ENCODE measurements at regions not wholly inside any gene's neighbourhood (a gene's known extent, or its start where the extent isn't known, plus 50 kb on each side); places are given as distances from the start of the nearest gene placed in this dataset.

DNA sequence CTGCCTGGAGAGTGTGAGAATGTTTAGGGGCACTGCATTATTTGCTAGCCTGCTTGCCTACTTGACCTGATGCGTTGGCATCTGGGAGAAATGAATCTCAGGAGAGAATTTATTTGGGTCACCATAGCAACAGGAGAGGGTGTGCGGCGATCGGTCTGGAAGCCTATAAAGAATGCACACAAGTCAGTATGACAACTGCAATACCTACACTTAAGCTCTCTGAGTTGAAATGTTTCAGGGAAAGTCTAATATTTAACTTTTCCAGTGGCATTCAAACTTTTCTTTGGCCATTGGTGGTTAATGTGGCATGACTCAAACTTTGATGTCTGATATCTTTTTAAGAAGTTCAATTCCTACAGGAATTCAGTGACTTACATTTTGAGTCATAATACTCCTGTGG is 205.1 kb downstream of the NEDD1 start:
- Histone ChIP-seq H3K9me3 (ENCODE audit: low read length) (no peaks in the 10 kb centered on the region), H2AFZ (ENCODE audit: low read depth, low read length) (no peak overlapping the region), H3K27me3 (ENCODE audit: insufficient read depth, low read depth, low read length) (no peaks in the 10 kb centered on the region), H3F3A (ENCODE audit: insufficient read depth, low read length, poor library complexity, severe bottlenecking) (no peaks in the 10 kb centered on the region), H3K36me3 (ENCODE audit: insufficient read depth, low read length) (no peaks in the 10 kb centered on the region), H3K4me2 (ENCODE audit: low read length) (no peak overlapping the region), H3K4me3 (ENCODE audit: low read length) (no peak overlapping the region), H3K9ac (ENCODE audit: low read length) (no peak overlapping the region), H3K27ac (ENCODE audit: low read length) (no peak overlapping the region), H3K9me2 (ENCODE audit: insufficient read depth, low read length) (no peaks in the 10 kb centered on the region), H3K79me2 (replicated peaks; ENCODE audit: insufficient read depth, low read length) (no peaks in the 10 kb centered on the region), H4K20me1 (ENCODE audit: insufficient read depth) (no peaks in the 10 kb centered on the region)
- no peak for TF ChIP-seq RAD21 (conservative IDR thresholded peaks at IDR 0.05)
- no peak for TF ChIP-seq EP300 (conservative IDR thresholded peaks at IDR 0.05; ENCODE audit: poor library complexity, severe bottlenecking)
- TF ChIP-seq SMC3 (conservative IDR thresholded peaks at IDR 0.05; ENCODE audit: poor library complexity), result no peak
- no peak for TF ChIP-seq MXI1 (conservative IDR thresholded peaks at IDR 0.05; ENCODE audit: poor library complexity, severe bottlenecking)
- TF ChIP-seq TAF1 (IDR thresholded peaks at IDR 0.05; ENCODE audit: low read depth), result no peak

- Histone ChIP-seq H3K4me2 (ENCODE audit: low read length) (no peak overlapping the region), H3K36me3 (ENCODE audit: insufficient read depth, low read length) (no peaks in the 10 kb centered on the region), H3K27ac (ENCODE audit: low read length) (no peak overlapping the region), H3K4me3 (ENCODE audit: low read length) (no peak overlapping the region), H3K9me2 (ENCODE audit: insufficient read depth, low read length) (no peaks in the 10 kb centered on the region), H3K9ac (ENCODE audit: low read length) (no peak overlapping the region), H3K9me3 (ENCODE audit: low read length) (no peaks in the 10 kb centered on the region), H3K79me2 (replicated peaks; ENCODE audit: insufficient read depth, low read length) (no peaks in the 10 kb centered on the region), H4K20me1 (ENCODE audit: insufficient read depth) (no peaks in the 10 kb centered on the region), H3K27me3 (ENCODE audit: insufficient read depth, low read depth, low read length) (no peaks in the 10 kb centered on the region), H3F3A (ENCODE audit: insufficient read depth, low read length, poor library complexity, severe bottlenecking) (no peaks in the 10 kb centered on the region), H2AFZ (ENCODE audit: low read depth, low read length) (no peak overlapping the region)
- no peak for TF ChIP-seq POLR2AphosphoS5 (IDR thresholded peaks at IDR 0.05)
- TF ChIP-seq TAF1 (IDR thresholded peaks at IDR 0.05; ENCODE audit: low read depth), result no peak
- TF ChIP-seq EP300 (conservative IDR thresholded peaks at IDR 0.05; ENCODE audit: poor library complexity, severe bottlenecking), result no peak
- no peak for TF ChIP-seq REST (IDR thresholded peaks at IDR 0.05; ENCODE audit: borderline replicate concordance)
- TF ChIP-seq, protein P1, sequence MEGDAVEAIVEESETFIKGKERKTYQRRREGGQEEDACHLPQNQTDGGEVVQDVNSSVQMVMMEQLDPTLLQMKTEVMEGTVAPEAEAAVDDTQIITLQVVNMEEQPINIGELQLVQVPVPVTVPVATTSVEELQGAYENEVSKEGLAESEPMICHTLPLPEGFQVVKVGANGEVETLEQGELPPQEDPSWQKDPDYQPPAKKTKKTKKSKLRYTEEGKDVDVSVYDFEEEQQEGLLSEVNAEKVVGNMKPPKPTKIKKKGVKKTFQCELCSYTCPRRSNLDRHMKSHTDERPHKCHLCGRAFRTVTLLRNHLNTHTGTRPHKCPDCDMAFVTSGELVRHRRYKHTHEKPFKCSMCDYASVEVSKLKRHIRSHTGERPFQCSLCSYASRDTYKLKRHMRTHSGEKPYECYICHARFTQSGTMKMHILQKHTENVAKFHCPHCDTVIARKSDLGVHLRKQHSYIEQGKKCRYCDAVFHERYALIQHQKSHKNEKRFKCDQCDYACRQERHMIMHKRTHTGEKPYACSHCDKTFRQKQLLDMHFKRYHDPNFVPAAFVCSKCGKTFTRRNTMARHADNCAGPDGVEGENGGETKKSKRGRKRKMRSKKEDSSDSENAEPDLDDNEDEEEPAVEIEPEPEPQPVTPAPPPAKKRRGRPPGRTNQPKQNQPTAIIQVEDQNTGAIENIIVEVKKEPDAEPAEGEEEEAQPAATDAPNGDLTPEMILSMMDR (IDR thresholded peaks at IDR 0.05; ENCODE audit: poor library complexity, severe bottlenecking), result no peak
- no peak for TF ChIP-seq RAD21 (conservative IDR thresholded peaks at IDR 0.05)
- TF ChIP-seq MXI1 (conservative IDR thresholded peaks at IDR 0.05; ENCODE audit: poor library complexity, severe bottlenecking), result no peak
Observed at GRCh38 chr12:97118796-97119375, 211.8 kb downstream of the NEDD1 start.

DNA sequence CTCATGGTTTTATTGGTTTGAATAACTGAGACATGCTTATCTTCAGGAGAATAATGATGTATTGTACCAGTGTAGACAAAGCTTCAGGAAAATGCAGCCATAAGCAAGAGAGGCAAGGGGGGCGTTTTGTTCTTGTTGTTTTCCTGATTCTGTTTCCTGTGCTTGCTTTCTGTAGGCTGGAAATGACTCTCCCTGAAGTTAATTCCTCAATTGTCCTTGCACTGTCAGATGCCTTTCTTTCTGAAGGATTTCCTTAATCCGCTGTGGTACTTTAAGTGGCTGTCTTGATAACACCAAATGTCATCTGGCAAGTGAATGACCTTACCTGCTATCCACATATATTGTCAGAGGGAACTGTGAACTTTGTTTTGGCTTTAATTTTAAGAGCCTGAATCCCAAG is 220.0 kb downstream of the NEDD1 start:
- TF ChIP-seq MXI1 (conservative IDR thresholded peaks at IDR 0.05; ENCODE audit: poor library complexity, severe bottlenecking), result no peak
- TF ChIP-seq TAF1 (IDR thresholded peaks at IDR 0.05; ENCODE audit: low read depth), result no peak
- TF ChIP-seq SMC3 (conservative IDR thresholded peaks at IDR 0.05; ENCODE audit: poor library complexity), result no peak
- no peak for TF ChIP-seq EP300 (conservative IDR thresholded peaks at IDR 0.05; ENCODE audit: poor library complexity, severe bottlenecking)
- no peak for TF ChIP-seq REST (IDR thresholded peaks at IDR 0.05; ENCODE audit: borderline replicate concordance)
- no peak for TF ChIP-seq RAD21 (conservative IDR thresholded peaks at IDR 0.05)
- no peak for TF ChIP-seq POLR2AphosphoS5 (IDR thresholded peaks at IDR 0.05)
- TF ChIP-seq, protein P1 (IDR thresholded peaks at IDR 0.05; ENCODE audit: poor library complexity, severe bottlenecking), result no peak
- TF ChIP-seq EZH2 (IDR thresholded peaks at IDR 0.05; ENCODE audit: borderline replicate concordance, insufficient read depth, low read length, poor library complexity, severe bottlenecking), result no peak
- no peaks in the 10 kb centered on the region for H4K20me1 ChIP-seq (ENCODE audit: insufficient read depth)
- no peak overlapping the region for H3K27ac ChIP-seq (ENCODE audit: low read length)
- peaks cover 4% of the 10 kb centered on the region for H3F3A ChIP-seq (ENCODE audit: insufficient read depth, low read length, poor library complexity, severe bottlenecking)
- no peak overlapping the region for H3K4me2 ChIP-seq (ENCODE audit: low read length)
- H3K9me3 ChIP-seq (ENCODE audit: low read length), result no peaks in the 10 kb centered on the region
- H3K79me2 ChIP-seq (replicated peaks; ENCODE audit: insufficient read depth, low read length), result no peaks in the 10 kb centered on the region
- no peak overlapping the region for H2AFZ ChIP-seq (ENCODE audit: low read depth, low read length)
- no peak overlapping the region for H3K4me3 ChIP-seq (ENCODE audit: low read length)
- no peaks in the 10 kb centered on the region for H3K9me2 ChIP-seq (ENCODE audit: insufficient read depth, low read length)
- H3K9ac ChIP-seq (ENCODE audit: low read length), result no peak overlapping the region
- no peaks in the 10 kb centered on the region for H3K27me3 ChIP-seq (ENCODE audit: insufficient read depth, low read depth, low read length)
- no peaks in the 10 kb centered on the region for H3K36me3 ChIP-seq (ENCODE audit: insufficient read depth, low read length)

All from neural cell (in vitro differentiated cells).